ENCODE measurements at regions not wholly inside any gene's neighbourhood (a gene's known extent, or its start where the extent isn't known, plus 50 kb on each side); places are given as distances from the start of the nearest gene placed in this dataset.

DNA sequence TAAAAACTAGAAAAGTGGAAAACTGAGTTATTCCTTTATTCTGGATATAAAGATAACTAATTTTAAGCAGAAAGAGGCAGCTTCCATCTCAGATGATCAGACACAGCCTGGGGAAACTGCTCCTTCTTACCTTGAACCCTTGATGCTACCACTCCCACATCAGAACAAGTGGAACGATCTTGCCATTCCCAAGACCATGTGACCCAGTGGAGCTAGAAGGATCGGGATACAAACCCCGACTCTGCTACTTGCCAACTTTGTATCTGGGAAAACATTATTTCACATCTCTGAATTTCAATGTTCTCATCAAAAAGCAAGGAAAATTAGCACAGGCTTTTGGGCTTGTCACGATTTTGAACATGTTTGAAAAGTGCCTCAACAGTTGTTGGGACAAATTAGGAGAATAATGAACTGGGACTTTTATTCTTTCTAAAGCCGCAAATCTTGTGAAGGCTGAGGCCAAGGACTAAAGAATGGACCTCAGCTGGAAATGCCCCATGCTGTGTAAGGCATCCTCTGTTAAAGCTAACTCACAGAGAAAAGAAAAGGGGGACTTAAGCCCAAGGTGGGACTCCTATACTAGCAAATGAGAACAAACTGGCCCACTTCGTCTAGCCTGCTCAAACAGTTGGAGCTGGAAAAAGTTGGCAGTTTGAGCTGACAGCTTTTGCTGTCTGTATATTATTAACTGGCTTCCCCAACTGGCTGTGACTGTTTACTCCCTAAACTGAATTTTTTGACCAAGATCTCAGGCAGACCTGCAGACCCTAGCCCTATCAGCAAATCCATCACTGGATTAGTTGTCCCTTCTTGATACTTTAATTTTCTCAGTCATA, 552.3 kb downstream of the EFNA5 start:
- DNase-seq = no peak
- in situ Hi-C loops (cut with MboI; ENCODE audit: low pct_unique_long_range_greater_than_20kb, low sequenced_read_pairs) = no loop called here

DNA sequence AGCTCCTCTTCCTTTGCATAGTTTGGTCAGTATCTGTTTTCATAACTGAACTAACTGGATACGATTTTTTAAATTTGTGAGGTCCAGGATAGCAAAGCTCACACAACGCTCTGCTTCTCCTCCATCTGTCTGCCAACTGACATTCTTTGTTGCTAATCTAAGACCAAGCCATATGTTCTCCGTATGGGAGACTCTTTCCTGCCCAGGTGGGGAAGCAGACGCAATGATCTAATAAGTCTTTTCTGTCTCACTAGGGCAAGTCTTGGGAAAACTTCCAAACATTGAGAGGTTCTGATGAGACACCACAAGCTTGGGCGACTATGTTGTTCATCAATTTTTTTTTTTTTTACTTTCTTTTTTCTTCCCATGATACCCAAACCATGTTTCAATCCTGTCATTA, 558.5 kb downstream of the EFNA5 start:
- no peak for DNase-seq
- in situ Hi-C loops (cut with MboI; ENCODE audit: low pct_unique_long_range_greater_than_20kb, low sequenced_read_pairs) = no loop called here

DNA sequence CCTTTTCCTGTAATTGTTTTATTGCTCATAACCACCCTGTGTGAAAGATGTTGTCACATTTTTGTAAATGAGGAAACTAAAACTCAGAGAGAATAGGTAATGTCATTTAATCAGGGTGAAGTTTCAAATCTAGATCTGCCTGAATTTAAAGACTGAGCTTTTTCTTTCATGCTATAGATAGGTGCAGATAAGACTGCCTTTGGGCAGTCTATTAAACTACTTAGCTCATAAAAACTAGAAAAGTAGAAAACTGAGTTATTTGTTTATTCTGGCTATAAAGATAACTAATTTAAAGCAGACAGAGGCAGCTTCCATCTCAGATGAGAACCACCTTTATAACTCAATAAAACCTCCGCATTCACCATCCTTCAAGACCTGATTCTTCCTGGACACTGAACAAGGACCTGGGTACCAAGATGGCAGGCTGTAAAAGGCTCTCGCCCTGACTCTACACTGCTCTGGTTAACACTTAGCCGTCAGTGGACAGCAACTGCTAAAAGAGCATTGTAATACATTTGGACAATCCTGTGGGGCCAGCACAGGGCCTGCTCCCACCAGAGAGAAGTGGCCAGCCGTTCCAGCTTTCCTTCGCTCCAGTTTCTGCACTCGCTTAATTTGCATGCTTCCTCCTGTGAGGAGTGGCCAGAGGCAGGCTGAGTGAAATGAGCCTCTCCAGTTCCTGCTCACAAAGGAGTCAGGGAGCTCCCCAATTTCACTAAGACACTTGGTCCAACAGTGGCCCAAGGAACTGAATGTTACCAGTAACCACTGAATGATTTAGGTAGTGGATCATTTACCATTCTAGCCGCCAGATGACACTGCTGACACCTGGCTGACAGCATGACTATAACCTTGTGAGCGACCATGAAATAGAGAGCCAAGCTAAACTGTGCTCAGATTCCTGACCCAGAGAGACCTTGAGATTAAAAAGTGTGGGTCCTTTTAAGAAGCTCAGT, 566.4 kb downstream of the EFNA5 start:
- DNase-seq = peak; percentile 1
- in situ Hi-C loops (cut with MboI; ENCODE audit: low pct_unique_long_range_greater_than_20kb, low sequenced_read_pairs) = no loop called here

DNA sequence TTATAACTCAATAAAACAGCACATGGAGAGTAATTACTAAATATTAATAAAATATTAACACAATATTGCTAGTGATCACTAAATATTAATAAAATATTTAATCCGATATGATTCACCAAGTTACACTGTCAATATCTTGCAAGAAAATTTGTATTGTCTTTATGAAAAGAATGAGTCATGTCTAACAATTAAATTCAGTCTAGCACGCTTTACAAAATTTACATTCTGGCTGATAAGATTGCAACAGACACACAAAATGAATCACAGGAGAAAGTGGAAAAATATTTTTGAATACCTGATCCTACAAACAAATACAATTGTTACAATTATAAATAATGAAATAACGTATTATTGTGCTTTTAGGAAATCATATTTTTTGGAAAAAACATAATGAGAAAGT, 567.2 kb downstream of the EFNA5 start:
- no peak for DNase-seq
- in situ Hi-C loops (cut with MboI; ENCODE audit: low pct_unique_long_range_greater_than_20kb, low sequenced_read_pairs) = no loop called here

DNA sequence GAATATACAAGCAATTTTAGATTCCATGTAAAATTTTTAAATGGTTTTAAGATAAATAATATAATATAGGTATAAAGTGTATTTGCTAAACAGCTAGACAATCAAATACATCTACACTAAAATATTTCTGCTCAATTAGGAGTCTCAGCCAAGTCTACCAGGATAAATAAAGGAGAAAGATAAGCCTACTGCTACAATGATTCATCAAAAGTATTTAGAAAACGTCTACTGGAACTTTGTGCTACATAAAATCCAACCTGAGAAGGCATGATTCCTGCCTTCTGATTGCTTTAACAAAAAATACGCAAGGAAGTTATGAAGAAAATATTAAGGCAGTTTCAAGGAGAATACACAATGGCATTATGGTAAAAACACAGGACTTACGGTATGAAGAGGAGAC, 570.6 kb downstream of the EFNA5 start:
- in situ Hi-C loops (cut with MboI; ENCODE audit: low pct_unique_long_range_greater_than_20kb, low sequenced_read_pairs) = no loop called here
- DNase-seq = no peak

DNA sequence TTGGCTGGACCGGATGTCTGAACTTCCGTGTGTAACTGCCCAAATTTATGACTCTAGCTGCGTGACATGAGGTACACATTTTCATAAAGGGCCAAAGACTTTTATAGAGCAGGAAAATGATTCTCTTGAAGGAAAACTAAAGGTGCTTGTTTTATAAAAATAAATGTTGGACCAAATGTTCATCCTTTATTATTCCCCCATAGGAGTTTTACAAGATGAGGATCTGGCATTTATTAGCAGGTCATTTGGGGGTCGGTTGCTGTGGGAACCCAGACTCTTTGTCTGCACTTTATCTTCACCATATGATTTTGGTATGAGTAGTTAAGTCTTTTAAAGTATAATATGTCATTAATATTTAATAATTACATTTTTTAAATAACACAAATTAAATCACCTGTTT, 571.2 kb downstream of the EFNA5 start:
- in situ Hi-C loops (cut with MboI; ENCODE audit: low pct_unique_long_range_greater_than_20kb, low sequenced_read_pairs) = no loop called here
- no peak for DNase-seq

DNA sequence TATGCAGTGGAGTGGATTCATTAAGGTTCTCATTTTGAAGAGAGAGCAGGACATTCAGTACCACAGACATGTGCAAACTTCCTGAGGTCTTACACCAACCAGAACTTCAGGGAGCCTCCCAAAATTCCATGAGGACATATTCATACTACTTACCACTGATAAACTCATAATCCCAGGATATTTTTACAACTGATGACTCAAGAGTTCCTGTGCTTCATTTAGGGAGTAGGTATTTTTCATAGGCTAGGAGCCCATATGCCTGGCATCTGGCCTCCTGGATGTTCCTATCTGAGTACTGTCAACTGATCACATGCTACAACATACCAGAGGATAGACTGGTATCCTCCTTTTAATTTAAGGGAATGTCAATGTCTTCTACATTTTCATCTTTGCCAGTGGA, 578.0 kb downstream of the EFNA5 start:
- in situ Hi-C loops (cut with MboI; ENCODE audit: low pct_unique_long_range_greater_than_20kb, low sequenced_read_pairs) = no loop called here
- DNase-seq = no peak

DNA sequence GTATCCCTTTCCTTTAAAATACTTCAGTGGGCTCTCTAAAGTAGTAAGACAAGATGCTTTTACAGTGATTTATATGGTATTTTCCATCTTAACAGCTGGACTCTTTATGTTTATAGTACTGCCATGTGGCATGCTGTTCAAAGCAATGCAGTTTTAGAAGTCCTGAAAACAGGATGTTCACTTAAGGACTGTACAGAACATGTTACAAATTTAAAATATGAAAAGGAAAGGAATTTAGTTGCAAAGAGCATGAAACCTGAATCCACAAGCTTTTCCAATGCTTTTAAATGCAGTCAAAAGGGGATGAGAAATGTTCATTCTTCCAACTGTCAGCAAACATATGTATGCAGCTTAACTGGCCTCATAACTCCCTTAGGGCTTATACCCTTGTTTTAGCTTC, 580.2 kb downstream of the EFNA5 start:
- in situ Hi-C loops (cut with MboI; ENCODE audit: low pct_unique_long_range_greater_than_20kb, low sequenced_read_pairs) = no loop called here
- no peak for DNase-seq

DNA sequence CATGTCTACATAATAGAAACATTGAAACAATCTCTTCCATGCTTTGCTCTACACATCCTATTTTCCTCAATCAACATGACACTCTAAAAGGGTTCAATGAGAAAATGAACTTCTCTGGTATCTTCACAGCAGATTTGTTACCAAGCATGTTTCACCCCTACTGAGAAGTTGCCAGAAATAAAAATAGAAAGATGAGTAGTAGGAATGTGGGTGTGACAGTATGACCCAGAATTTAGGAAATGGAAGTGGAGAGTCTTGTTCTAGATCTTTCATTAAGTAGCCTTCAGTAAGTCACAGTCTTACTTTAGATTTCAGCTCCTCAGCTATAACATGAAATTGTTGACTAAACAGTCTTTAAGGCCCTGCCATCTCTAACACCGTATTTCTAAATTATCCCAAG, 581.8 kb downstream of the EFNA5 start:
- no peak for DNase-seq
- in situ Hi-C loops (cut with MboI; ENCODE audit: low pct_unique_long_range_greater_than_20kb, low sequenced_read_pairs) = no loop called here

DNA sequence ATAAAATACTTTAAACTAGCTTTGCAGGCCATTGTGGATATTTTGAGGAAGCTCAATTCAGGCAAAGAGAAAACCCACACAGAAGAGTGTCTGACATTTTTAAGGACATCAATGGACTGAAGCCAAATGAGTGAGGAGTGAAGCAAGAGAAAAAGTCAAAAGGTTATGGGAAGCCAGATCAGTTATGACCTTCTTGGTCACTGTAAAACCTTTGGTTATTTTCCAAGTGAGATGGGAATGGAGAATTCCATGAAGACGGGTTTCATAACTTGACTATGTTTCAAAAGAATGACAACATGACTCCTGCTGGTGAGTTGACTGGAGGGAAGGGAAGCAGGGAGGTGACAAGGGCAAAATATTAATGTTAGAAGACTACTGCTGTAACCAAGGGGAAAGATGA, 585.2 kb downstream of the EFNA5 start:
- in situ Hi-C loops (cut with MboI; ENCODE audit: low pct_unique_long_range_greater_than_20kb, low sequenced_read_pairs) = no loop called here

DNA sequence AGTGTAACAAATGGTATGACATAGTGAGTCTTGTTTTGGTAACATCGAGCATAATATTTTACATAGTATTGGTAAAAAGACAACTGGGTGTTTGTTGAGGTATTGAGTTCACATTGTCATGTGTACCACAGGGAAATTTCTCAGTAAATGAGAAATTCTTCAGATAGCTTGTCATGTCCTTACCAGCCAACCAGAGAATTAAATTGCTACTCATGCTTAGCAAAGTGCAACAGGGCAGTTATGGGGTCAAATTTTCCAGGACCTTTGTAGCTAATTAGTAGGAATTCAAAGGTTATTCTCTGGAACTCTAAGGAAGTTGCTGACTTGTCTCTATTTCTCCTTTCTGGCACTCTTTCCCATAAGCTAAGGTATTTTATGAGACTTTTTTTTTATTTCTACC, 595.7 kb downstream of the EFNA5 start:
- DNase-seq = no peak
- in situ Hi-C loops (cut with MboI; ENCODE audit: low pct_unique_long_range_greater_than_20kb, low sequenced_read_pairs) = no loop called here

More for the DNA sequence above, 585.2 kb downstream of the EFNA5 start:
- no peak for DNase-seq

DNA sequence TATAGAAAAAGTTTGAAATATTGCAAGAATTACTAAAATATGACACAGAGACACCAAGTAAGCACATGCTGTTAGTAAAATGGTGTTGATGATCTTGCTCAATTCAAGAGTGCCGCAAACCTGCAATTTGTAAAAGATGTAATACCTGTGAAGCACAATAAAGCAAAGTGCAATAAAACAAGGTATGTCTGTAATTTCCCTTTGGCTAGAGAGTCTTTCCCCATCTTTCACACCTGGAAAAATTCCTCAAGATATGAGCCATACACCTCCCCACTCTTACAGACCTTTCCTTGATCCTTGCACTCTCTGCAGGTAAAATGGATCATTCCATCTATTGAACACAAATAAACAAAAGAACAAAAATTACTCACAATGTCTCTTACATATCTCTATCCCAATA, 597.8 kb downstream of the EFNA5 start:
- in situ Hi-C loops (cut with MboI; ENCODE audit: low pct_unique_long_range_greater_than_20kb, low sequenced_read_pairs) = no loop called here

DNA sequence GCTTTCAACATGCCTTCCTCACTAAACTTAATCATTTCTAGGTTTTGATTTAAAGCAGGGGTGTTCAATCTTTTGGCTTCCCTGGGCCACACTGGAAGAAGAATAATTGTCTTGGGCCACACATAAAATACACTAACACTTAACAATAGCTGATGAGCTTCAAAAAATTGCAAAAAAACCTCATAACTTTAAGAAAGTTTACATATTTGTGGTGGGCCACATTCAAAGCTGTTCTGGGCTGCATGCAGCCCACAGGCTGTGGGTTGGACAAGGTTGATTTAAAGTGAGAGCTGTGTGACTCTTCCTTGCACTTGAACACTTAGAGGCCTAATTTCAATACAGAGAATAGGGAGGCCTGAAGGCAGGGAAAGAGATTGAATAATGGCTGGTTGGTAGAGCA, 598.3 kb downstream of the EFNA5 start:
- no peak for DNase-seq

More for the DNA sequence above, 597.8 kb downstream of the EFNA5 start:
- DNase-seq = no peak

DNA sequence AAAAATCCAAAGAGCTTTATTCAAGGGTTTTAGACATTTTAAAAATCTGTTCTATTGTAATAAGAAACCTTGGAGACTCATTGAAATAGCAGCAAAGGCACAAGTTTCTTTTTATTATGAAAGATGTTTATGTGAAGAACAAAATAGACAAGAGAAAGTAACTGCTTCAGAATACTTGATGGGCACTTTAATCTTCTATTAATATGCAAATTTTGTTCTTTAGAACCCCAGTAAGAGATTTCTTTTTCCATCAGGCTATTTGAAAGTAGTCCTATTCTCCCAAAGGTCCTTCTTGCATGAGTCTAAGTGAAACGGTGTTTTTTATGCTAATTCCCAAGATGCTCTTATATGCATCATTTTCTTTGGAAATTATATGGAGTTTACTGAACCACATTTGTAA, 602.0 kb downstream of the EFNA5 start:
- in situ Hi-C loops (cut with MboI; ENCODE audit: low pct_unique_long_range_greater_than_20kb, low sequenced_read_pairs) = no loop called here
- no peak for DNase-seq

More for the DNA sequence above, 598.3 kb downstream of the EFNA5 start:
- in situ Hi-C loops (cut with MboI; ENCODE audit: low pct_unique_long_range_greater_than_20kb, low sequenced_read_pairs) = no loop called here

DNA sequence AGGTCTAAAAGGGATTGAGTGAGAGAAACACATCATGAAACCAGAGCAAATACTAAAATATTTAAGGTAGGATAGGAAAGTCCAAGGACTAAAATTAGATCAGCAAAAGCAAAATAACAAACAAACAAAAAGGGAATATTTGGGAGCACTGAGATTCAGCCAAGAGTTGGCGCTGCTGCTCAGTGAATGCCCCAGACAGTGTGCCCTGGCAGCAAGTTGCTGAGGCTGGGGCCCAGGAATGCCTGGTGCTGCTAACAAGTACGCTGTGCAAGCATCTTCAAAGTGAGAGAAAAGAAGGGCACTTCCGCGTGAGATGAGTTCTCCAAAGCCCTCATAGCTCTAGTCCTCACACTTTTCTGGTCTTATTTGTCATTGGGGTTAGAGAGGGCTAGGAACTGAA, 603.3 kb downstream of the EFNA5 start:
- DNase-seq = no peak
- in situ Hi-C loops (cut with MboI; ENCODE audit: low pct_unique_long_range_greater_than_20kb, low sequenced_read_pairs) = no loop called here

DNA sequence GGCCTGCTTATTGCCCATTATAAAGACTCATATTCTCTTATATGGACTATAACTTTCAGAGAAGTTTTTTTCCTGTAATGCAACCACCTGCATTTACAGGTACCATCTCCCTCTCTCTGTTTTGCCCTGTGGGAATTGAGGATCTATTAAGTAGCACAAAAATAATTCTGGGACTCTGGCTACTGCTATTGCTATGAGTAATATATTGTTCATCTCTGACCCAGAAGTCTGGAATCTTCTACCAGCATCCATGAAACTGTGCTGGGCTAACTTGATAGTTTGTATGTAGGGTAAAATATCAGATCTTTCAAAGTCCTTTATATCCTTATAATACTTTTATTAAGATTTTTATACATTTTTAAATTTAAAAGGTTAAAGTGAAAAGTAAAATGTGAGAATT, 607.2 kb downstream of the EFNA5 start:
- in situ Hi-C loops (cut with MboI; ENCODE audit: low pct_unique_long_range_greater_than_20kb, low sequenced_read_pairs) = no loop called here

DNA sequence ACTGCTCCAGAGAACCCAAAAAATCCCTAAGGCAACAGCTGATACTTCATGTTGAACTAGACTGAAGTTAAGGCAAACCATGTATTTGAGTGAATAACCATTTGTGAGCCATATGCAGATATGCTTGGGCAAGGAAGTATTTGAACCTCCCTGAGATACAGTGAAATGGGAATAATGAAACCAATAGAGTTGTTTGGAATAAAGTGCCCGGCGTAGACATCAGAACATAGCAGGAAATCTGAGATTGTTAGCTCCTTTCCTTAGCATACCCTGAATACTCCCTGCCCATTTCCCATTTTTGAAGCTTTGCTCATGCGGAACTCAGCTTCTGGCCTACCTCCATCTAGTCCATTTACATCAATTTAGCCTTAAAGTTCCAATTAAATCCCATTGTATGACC, 611.9 kb downstream of the EFNA5 start:
- in situ Hi-C loops (cut with MboI; ENCODE audit: low pct_unique_long_range_greater_than_20kb, low sequenced_read_pairs) = no loop called here
- DNase-seq = no peak

More for the DNA sequence above, 607.2 kb downstream of the EFNA5 start:
- no peak for DNase-seq

DNA sequence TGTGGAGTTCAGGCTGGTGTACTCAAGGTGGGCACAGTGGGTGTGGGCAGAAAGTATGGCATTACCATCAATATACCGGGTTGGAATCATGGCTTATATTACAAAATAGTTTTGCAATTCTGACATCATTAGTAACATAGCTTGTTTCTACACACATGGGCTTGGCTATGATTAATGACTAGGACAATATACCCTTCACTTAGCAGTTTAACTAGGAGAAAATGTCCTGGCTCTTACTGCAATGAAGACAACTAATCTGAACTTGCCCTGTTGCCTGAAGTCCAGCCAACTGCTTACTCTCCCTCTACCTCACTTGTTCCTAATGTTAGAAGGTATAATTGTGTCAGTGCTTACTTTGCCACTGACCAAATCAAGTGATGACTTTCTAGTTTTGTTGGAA, 612.5 kb downstream of the EFNA5 start:
- in situ Hi-C loops (cut with MboI; ENCODE audit: low pct_unique_long_range_greater_than_20kb, low sequenced_read_pairs) = no loop called here
- DNase-seq = no peak

DNA sequence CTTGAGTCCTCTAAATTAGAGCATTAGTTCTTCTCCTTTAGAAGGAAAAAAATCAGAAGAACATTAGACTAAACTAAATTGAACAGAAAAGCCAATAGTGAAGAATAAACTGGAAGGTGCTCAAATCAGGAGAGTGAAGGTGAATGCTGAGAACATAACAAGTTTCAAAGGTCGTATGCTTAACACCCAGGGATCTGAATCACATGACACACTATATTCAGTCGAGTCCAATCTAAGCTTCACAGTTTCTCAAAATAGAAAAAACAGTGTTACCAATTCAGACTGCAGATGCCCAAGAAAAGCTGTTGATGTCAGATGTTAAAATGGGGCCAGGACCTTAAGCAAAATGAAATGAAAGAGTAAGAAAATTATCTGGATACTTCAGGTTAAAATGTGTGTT, 614.5 kb downstream of the EFNA5 start:
- no peak for DNase-seq
- in situ Hi-C loops (cut with MboI; ENCODE audit: low pct_unique_long_range_greater_than_20kb, low sequenced_read_pairs) = no loop called here

DNA sequence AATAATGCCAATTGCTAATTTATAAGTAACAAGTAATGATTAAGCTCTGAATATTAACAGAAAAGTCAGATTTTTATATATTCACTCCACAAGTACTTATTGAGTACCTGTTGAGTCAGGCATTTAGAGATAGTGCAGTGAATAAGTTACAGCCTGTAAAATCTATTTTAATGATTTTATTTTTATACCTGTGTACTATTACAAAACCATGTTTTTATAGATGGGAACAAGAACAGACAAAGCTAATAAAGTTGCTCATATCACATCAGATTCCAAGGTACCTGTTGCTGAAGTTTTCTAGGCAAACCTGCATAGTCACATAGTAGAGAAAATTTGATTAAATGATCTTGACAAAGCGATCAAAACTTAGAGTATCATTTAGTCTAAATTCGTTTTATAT, 623.7 kb downstream of the EFNA5 start:
- in situ Hi-C loops (cut with MboI; ENCODE audit: low pct_unique_long_range_greater_than_20kb, low sequenced_read_pairs) = no loop called here
- DNase-seq = no peak
